ENCODE measurements at regions not wholly inside any gene's neighbourhood (a gene's known extent, or its start where the extent isn't known, plus 50 kb on each side); places are given as distances from the start of the nearest gene placed in this dataset.

DNA sequence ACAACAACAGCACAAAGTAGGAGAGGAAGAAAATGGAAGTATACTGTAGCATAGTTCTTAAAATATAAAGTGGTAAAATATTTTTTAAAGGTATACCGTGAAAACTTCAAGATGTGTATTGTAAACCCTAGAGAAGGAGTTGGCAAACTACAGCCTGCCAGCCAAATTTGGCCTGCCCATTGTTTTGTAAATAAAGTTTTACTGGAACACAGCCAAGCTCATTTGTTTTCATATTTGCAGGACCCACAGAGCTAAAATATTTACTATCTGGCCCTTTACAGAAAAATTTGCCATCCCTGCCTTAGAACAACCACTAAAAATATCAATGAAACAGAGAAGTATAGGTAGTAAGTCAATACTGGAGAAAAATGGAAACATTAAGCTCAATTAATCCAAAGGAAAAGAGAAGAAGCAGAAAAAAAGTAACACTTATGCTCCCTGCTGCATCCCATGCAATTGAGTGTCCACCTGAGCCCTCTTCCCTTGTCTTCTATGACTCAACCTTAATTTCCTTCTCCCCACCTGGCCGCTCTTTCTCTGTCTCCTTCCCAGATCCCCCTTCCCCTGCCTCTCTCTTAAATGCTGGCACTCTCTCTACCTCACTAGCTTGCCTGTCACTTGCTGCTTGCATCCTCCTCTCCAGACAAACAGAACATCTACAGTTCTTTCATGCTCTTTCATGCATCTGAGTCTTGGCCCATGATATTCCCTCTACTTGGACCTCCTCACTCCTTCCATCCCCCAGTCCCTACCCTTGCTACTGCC is 50.6 kb upstream of the FER start:
- H2AFZ ChIP-seq, result no peak overlapping the region
- TF ChIP-seq EZH2phosphoT487 (IDR thresholded peaks at IDR 0.05; ENCODE audit: low read depth, severe bottlenecking, unreplicated experiment) (no peak), EZH2 (IDR thresholded peaks at IDR 0.05; ENCODE audit: borderline replicate concordance) (no peak)
- TF ChIP-seq, protein P1, sequence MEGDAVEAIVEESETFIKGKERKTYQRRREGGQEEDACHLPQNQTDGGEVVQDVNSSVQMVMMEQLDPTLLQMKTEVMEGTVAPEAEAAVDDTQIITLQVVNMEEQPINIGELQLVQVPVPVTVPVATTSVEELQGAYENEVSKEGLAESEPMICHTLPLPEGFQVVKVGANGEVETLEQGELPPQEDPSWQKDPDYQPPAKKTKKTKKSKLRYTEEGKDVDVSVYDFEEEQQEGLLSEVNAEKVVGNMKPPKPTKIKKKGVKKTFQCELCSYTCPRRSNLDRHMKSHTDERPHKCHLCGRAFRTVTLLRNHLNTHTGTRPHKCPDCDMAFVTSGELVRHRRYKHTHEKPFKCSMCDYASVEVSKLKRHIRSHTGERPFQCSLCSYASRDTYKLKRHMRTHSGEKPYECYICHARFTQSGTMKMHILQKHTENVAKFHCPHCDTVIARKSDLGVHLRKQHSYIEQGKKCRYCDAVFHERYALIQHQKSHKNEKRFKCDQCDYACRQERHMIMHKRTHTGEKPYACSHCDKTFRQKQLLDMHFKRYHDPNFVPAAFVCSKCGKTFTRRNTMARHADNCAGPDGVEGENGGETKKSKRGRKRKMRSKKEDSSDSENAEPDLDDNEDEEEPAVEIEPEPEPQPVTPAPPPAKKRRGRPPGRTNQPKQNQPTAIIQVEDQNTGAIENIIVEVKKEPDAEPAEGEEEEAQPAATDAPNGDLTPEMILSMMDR (IDR thresholded peaks at IDR 0.05; ENCODE audit: poor library complexity), result no peak
- no peaks in the 10 kb centered on the region for H4K20me1 ChIP-seq (ENCODE audit: insufficient read depth, poor library complexity, severe bottlenecking)
- no peaks in the 10 kb centered on the region for H3K4me1 ChIP-seq (ENCODE audit: insufficient read depth)
- H3K27me3 ChIP-seq, result no peaks in the 10 kb centered on the region
- no peak overlapping the region for H3K4me2 ChIP-seq
- H3K79me2 ChIP-seq, result no peaks in the 10 kb centered on the region
- H3K36me3 ChIP-seq (replicated peaks; ENCODE audit: insufficient read depth, low read depth), result no peaks in the 10 kb centered on the region
- H3K9me2 ChIP-seq (replicated peaks; ENCODE audit: insufficient read depth), result no peaks in the 10 kb centered on the region
- no peak overlapping the region for H3K27ac ChIP-seq
- no peak overlapping the region for H3K4me3 ChIP-seq
- 70% methylated on average over 2 of the region's 2 CpGs for WGBS (ENCODE audit: low lambda C conversion rate, missing lambda C conversion rate)
- H3K9me3 ChIP-seq (ENCODE audit: low read depth), result no peaks in the 10 kb centered on the region
- no peak for DNase-seq (ENCODE audit: low spot score)

DNA sequence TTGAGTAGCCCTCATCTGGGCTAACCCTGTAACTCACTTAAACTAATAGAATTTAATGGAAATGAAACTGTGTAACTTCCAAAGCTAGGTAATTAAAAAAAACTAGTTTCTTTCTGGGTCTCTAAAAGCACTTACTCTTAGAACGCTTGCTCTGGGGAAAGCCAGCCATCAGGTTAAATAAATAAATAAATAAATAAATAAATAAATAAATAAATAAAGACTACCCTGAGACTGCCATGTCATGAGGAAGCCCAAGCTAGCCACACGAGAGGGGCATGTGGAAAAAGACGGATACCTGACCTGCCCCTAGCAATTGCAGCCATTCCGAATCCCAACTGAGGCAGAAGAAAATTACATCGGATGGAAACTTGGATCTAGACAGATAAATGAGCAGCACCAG is 51.3 kb upstream of the FER start:
- DNase-seq (ENCODE audit: low spot score), result no peak
- H4K20me1 ChIP-seq (ENCODE audit: insufficient read depth, poor library complexity, severe bottlenecking), result no peaks in the 10 kb centered on the region
- H3K9me2 ChIP-seq (replicated peaks; ENCODE audit: insufficient read depth), result no peaks in the 10 kb centered on the region
- no peaks in the 10 kb centered on the region for H3K27me3 ChIP-seq
- 55% methylated on average over 5 of the region's 5 CpGs for WGBS (ENCODE audit: low lambda C conversion rate, missing lambda C conversion rate)
- H3K9me3 ChIP-seq (ENCODE audit: low read depth), result no peaks in the 10 kb centered on the region
- no peak overlapping the region for H2AFZ ChIP-seq
- H3K4me3 ChIP-seq, result no peak overlapping the region
- no peak overlapping the region for H3K4me2 ChIP-seq
- no peak overlapping the region for H3K27ac ChIP-seq
- no peaks in the 10 kb centered on the region for H3K4me1 ChIP-seq (ENCODE audit: insufficient read depth)
- H3K36me3 ChIP-seq (replicated peaks; ENCODE audit: insufficient read depth, low read depth), result no peaks in the 10 kb centered on the region
- no peaks in the 10 kb centered on the region for H3K79me2 ChIP-seq
- TF ChIP-seq EZH2 (IDR thresholded peaks at IDR 0.05; ENCODE audit: borderline replicate concordance) (no peak), EZH2phosphoT487 (IDR thresholded peaks at IDR 0.05; ENCODE audit: low read depth, severe bottlenecking, unreplicated experiment) (no peak)
- TF ChIP-seq, protein P1 (IDR thresholded peaks at IDR 0.05; ENCODE audit: poor library complexity), result no peak

DNA sequence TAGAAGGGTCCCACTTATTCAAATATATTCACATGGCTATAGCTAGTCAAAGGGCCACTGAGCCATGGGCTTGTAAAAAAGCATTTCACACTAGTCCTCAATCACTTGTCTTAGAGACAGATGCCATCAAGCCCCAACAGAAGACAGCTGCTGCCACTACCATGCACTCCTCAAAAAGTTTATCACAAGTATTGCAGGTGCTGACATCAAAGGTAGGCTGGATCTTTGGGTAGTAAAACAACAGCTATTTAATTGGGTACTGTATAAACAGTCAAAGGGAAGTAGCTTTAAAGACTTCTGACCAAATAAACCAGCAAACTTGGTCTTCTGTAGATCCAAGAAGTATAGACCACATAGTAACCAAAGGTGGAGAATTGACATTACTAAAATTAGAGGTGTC is 59.2 kb upstream of the FER start:
- no peak overlapping the region for H2AFZ ChIP-seq
- H3K9me2 ChIP-seq (replicated peaks; ENCODE audit: insufficient read depth), result no peaks in the 10 kb centered on the region
- TF ChIP-seq EZH2 (IDR thresholded peaks at IDR 0.05; ENCODE audit: borderline replicate concordance) (no peak), EZH2phosphoT487 (IDR thresholded peaks at IDR 0.05; ENCODE audit: low read depth, severe bottlenecking, unreplicated experiment) (no peak)
- TF ChIP-seq, protein P1 (IDR thresholded peaks at IDR 0.05; ENCODE audit: poor library complexity), result no peak
- no peaks in the 10 kb centered on the region for H4K20me1 ChIP-seq (ENCODE audit: insufficient read depth, poor library complexity, severe bottlenecking)
- no peak overlapping the region for H3K4me3 ChIP-seq
- no peak for DNase-seq (ENCODE audit: low spot score)
- no peaks in the 10 kb centered on the region for H3K9me3 ChIP-seq (ENCODE audit: low read depth)
- H3K27me3 ChIP-seq, result no peaks in the 10 kb centered on the region
- no peaks in the 10 kb centered on the region for H3K36me3 ChIP-seq (replicated peaks; ENCODE audit: insufficient read depth, low read depth)
- no peaks in the 10 kb centered on the region for H3K79me2 ChIP-seq
- no peaks in the 10 kb centered on the region for H3K4me1 ChIP-seq (ENCODE audit: insufficient read depth)
- no peak overlapping the region for H3K27ac ChIP-seq
- H3K4me2 ChIP-seq, result no peak overlapping the region
